Stimulated activated CD8-positive, alpha-beta memory T cell treated with anti-CD3 and anti-CD28 coated beads, Interleukin-7, amount 100 ng/mL, for 1 hour (primary cell): ENCODE measurements at regions not wholly inside any gene's neighbourhood (a gene's known extent, or its start where the extent isn't known, plus 50 kb on each side); places are given as distances from the start of the nearest gene placed in this dataset.

Source experiments
- DNase-seq, 2 donors: peaks; one replicate each; pipeline ENCODE4 v3.0.0-alpha.2; 2020; ENCODE audit warnings: low read depth in 2 of 2

- DNase-seq = no peak
Observed at GRCh38 chr14:66174453-66174891, 311.7 kb upstream of the CCDC196 start.

GRCh38 chr14:66177935-66178334 is 308.2 kb upstream of the CCDC196 start:
- DNase-seq = no peak

GRCh38 chr14:66196670-66197069 is 289.5 kb upstream of the CCDC196 start:
- no peak for DNase-seq

GRCh38 chr14:66197276-66197675 is 288.9 kb upstream of the CCDC196 start:
- DNase-seq = no peak

- no peak for DNase-seq
Observed at GRCh38 chr14:66206554-66206953, 279.6 kb upstream of the CCDC196 start.

GRCh38 chr14:66216763-66217162 is 269.4 kb upstream of the CCDC196 start:
- DNase-seq = no peak

GRCh38 chr14:66219886-66220285 is 266.3 kb upstream of the CCDC196 start:
- DNase-seq = no peak

GRCh38 chr14:66224492-66225178 is 261.5 kb upstream of the CCDC196 start:
- DNase-seq = no peak

- no peak for DNase-seq
Observed at GRCh38 chr14:66225337-66225736, 260.8 kb upstream of the CCDC196 start.

GRCh38 chr14:66228267-66228970 is 257.8 kb upstream of the CCDC196 start:
- DNase-seq = no peak

- no peak for DNase-seq
Observed at GRCh38 chr14:66231820-66232219, 254.4 kb upstream of the CCDC196 start.

GRCh38 chr14:66233591-66233990 is 252.6 kb upstream of the CCDC196 start:
- no peak for DNase-seq

GRCh38 chr14:66234411-66234810 is 251.8 kb upstream of the CCDC196 start:
- DNase-seq = no peak

GRCh38 chr14:66237741-66238140 is 248.4 kb upstream of the CCDC196 start:
- no peak for DNase-seq

- DNase-seq = no peak
Observed at GRCh38 chr14:66238969-66239368, 247.2 kb upstream of the CCDC196 start.

- DNase-seq = no peak
Observed at GRCh38 chr14:66239589-66239988, 246.6 kb upstream of the CCDC196 start.

GRCh38 chr14:66240105-66240504 is 246.1 kb upstream of the CCDC196 start:
- no peak for DNase-seq

- DNase-seq = no peak
Observed at GRCh38 chr14:66242001-66242400, 244.2 kb upstream of the CCDC196 start.

- DNase-seq = no peak
Observed at GRCh38 chr14:66244834-66245233, 241.3 kb upstream of the CCDC196 start.

GRCh38 chr14:66247662-66248193 is 238.4 kb upstream of the CCDC196 start:
- DNase-seq = no peak

GRCh38 chr14:66248256-66248655 is 237.9 kb upstream of the CCDC196 start:
- DNase-seq = no peak

- DNase-seq = no peak
Observed at GRCh38 chr14:66249544-66249943, 236.6 kb upstream of the CCDC196 start.

- no peak for DNase-seq
Observed at GRCh38 chr14:66254038-66254437, 232.1 kb upstream of the CCDC196 start.
